Activated CD4-positive, alpha-beta T cell treated with anti-CD3 and anti-CD28 coated beads for 4 hours (primary cell): ENCODE measurements at regions not wholly inside any gene's neighbourhood (a gene's known extent, or its start where the extent isn't known, plus 50 kb on each side); places are given as distances from the start of the nearest gene placed in this dataset.
"Not testable (repeated sequence)": the region's sequence is repeated elsewhere in the genome, so short reads cannot be mapped to it uniquely, and the experiment has no call there.

Source experiments
- DNase-seq, 2 donors: peaks; one replicate each; pipeline ENCODE4 v3.0.0-alpha.2; 2020

DNA sequence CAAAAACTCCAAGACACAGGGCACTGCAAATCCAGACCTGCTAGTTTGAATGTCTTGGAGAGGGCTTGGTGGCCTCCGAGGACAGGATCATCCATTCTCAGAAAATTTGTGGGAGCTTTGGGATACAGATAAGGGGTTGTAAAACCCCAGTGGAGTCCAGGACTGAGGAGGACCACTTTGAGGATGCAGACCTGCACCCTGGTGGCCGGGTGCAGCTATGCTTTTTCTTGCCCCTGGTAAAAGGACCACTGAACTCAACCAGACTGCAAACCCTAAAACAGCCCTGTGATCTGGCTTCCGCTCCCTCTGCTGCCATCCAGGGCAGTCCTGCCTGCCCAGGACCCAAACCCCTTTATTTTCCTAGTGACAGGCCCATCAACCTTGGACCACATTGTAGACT, 169.5 kb upstream of the DAAM1 start:
- DNase-seq = no peak

DNA sequence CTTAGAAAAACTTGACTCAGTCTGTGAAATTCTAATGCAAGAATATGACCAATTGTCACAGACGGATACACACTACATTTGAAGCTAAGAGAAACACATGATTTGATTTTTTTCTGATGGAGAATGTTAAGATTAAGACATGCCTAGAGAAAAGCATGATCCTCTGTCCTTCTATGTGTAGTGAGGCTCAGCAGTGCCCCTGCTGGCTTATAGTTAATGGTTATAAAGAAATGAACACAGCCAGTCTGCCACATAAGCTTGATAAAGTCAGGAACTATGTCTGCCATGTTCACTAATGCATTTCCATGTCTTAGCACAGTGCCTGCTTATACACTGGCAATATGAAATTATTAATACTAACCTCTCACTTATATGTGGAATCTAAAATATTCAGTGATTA, 168.1 kb upstream of the DAAM1 start:
- DNase-seq = no peak

DNA sequence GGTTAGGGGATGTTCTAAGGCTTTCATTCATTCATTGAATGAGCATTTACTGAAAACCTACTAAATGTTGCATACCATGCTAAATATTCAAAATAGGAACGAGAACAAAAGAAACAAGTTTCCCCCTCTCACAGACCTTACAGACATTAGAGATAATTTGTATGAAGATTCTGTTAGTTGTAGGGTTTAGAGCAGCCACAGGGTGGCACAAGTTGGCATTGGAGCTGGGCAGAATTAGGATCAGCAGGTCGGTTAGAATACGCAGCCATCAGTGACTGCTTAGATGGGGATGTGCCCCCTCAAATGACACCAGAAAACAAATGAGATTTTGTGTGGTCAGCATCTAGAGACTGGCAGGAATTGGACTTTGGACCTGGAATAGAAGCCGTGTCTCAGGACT, 166.3 kb upstream of the DAAM1 start:
- DNase-seq = no peak

DNA sequence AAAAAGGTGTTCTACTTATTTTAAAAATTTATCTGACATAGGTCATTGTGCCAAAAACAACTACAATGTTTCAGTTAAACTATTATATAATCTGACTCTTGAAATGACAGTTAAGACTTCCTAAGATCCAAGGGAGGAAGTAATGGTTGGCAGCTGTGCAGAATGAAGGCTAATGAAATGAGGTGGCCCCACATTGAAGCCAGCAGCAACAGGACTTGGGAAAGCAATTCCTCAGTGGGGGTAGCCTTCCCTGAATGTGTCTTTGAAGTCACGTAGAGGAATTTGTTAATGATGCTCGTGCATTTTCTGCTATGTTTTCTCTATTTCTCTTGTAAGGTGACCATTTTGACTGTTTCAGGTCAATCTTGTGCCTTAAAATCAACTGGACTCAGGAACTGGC, 162.4 kb upstream of the DAAM1 start:
- DNase-seq = no peak

DNA sequence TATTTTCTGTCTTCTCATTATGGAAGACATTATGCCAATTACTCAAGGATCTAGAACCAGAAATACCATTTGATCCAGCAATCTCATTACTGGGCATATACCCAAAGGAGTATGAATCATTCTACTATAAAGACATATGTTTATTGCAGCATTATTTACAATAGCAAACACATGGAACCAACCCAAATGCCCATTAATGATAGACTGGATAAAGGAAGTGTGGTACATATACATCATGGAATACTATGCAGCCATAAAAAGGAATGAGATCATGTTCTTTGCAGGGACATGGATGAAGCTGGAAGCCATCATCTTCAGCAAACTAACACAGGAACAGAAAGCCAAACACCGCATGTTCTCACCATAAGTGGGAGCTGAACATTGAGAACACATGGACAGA, 161.8 kb upstream of the DAAM1 start:
- not testable (repeated sequence) for DNase-seq

DNA sequence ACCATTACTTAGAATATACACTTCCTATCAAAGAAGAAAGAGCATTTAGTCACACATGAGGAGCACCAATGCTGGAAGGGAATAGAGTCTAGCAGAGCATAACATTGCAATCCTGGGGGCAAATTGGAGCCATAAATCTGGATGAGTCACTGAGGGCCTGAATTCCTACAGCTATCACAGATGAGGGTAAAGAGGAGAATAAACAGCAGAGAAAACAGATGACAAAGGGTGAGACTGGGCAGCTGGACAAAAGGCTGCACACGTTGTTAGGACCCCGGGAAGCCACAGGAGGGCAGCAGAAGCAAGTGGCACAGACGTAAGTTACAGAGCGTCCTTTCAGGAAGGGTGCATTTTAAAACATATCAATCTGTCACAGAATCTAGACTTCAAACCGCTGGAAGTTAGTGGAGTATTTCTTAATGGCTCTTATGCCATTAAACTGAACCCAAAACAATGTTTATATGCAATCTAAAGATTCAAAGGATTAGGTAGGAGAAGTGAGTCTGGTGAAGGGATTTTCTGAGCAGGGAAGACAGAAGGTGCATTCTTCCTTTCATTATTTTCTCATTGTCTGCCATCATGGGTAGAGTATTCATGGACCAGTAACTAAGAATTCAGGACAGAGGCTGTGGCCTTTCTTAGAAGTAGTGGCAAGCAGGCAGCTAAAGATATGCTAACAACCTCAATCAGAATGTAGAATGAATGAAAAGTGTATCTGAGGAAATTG, 159.8 kb upstream of the DAAM1 start:
- peak in 1 of 2 donors; percentile 3 for DNase-seq

DNA sequence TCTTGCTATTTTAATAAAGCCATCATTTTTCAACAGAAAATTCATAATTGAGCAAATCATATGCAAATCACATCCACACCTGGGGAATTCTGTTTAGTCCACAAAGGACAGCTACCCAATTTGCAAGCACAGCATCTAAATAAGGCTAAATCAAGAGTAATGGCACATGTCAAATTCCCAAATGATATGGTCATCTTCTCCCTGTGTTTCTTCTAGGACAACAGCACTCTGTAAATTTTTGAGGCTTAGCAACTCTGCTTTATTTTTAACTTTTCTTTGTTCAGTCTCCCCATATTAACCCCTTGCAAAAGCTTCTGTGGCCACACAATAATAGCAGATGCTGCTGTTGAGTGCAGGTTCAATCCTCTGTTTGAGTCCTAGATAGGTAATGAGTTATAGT, 155.6 kb upstream of the DAAM1 start:
- DNase-seq = no peak

DNA sequence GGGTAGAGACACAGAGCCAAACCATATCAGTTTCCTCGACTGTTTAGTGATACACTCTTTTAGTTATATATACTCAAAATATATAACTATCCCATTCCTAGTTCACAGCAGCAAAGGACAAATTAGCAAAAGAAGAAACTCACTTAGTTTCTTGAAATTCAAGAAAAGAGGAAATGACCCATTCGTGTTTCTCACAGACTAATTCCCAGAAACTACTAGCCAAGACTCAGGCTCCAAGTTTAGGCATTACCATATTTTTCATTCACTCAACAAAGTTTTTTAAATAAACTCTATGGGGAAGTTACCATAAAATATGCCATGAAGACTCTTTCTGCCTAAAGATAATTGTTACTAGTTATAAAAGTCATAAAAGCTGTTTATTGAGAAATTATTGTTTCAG, 152.3 kb upstream of the DAAM1 start:
- no peak for DNase-seq

DNA sequence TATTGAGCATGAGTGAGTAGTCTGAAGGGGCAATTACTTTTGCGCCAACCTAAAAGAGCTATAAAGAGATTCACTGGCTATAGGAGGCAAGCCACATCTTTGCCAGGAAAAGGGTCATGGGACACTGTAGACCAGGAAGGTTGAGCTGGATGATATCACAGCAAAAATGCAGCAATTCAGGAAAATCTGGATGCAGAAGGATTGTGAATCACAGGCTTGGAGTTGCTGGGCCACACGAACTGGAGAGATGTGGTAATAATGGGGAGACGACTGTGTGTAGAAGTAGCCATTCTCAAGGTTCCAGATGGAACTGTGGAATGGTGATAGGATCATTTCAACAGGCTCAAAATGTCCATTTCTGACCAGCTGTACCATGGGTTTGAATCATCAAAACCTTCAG, 151.4 kb upstream of the DAAM1 start:
- DNase-seq = no peak

DNA sequence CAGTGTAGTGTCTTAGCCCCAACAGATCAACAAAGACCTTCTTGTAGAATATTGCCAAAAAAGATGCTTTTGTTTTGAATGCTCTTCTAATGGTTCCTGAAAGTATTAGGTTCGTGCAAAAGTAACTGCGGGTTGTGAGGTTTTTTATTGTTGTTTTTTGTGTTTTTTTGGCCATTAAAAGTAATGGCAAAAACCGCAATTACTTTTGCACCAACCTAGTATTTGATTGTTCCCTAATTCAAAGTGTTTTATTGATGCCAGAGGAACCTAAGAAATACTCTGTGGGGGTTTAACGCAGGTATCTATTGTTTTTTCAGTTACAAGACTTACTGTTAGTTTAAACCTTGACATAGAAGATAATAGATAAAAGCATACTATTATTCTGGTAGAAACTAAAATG, 150.8 kb upstream of the DAAM1 start:
- no peak for DNase-seq

DNA sequence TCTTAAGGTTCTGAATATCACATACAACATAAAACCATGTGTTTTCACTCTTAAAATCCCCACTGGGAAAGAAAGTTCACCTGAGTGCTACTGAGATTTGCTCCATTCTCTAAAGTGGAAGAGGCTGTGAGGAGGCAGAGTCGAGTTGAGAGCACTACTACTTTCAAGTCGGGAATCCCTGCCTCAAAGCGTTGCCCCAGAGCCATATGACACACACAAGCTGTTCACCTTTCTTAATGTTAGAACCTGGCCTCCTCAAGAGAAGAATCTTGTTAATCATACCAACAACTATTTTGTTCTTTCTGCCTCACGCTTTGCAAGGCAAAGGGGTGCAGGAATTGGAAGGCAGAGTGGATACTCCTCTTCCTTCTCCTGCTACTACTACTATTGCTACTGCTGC, 149.7 kb upstream of the DAAM1 start:
- no peak for DNase-seq

DNA sequence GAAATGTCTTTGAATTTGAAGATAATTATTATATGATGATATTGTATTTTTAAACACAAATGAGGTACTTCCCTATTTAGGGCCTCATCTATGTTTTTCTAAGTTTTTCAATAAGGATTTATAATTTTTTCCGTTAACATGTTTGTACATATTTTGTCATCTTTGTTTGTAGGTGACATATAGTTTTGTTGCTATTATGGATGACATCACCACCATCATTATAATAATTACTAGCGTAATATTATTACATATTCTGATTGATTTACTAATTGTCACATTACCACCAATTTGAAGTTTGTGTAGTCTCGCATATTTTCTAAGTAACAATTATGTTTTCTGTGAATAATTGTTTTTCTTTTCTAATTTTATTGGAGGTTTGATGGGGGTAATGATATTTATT, 147.2 kb upstream of the DAAM1 start:
- no peak for DNase-seq

DNA sequence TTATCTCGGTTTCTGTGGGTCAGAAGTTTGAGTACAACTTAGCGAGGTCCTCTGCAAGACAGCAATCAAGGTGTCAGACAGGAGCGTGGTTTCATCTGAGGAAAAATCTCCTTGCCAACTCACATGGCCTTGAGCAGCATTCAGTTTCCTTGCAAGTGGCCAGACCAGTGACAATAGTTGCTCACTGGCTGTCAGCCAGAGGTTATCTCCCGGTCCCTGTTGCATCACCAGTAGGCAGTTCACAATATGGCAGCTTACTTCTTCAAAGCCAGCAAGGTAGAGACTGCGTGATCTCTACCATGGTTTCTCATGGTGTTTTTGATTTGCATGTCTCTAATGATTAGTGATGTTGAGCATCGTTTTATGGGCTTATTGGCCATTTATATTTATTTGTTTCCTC, 143.8 kb upstream of the DAAM1 start:
- no peak for DNase-seq

DNA sequence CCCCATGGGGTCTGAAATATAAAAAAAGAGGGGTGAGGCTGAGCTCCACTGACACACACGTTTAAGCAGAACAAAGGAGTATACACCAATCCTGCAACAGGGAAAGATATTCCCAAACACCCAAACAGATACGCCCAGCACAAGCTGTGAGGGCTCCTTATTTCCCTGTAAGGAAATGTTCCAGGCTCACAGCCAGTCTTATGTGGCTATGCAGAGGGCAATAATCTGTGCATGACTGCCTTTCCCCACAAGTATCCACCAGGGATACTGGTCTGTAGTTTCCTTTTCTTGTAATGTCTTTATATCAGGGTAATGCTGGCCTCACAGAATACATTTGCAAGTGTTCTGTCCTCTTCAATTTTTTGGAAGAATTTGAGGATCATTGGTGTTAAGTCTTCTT, 141.7 kb upstream of the DAAM1 start:
- DNase-seq = no peak

DNA sequence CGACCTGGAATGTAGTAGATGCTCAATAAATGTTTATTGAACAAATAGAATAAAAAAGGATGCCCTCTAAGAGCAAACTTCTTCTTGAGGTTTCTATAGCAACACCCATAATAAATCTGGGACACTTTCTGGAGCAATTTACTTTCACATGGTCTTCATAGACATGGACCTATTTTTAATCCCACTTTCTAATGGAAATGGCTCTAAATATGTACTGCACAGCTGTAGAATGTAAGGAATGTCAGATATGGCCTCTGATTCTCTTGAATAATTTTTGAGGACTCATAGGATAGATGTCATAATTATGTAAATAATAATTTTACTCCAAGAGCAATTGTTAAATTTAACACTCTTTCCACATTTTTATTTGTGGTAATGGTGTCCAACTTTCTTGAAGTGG, 133.5 kb upstream of the DAAM1 start:
- no peak for DNase-seq

DNA sequence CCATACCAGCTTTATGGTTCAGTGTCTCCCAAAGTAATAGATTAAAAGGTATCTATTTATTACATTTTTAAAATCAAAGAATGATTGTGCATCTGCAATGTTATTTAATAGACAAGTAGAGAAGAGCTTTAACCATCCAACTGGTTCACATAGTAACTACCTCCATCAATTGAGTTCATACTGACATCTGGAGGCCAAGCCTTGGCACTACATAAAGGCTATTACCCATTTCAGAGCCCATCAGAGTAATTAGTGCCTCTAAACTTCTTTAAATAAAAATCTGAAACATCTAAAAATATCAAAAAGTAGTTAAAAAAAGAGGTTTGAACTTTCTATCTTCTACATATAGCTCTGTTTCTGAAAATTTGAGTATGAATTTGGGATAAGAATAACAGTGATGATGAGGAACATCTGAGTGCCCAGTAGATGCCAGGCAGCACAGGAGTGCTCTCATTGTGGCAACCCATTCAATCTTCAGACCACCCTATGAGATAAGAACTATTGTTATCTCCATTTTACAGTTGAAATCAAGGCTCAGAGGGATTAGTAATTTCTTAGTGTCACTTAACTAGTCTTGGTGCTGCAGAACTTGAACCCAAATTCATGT, 132.9 kb upstream of the DAAM1 start:
- DNase-seq = peak; percentile 4 to 15

DNA sequence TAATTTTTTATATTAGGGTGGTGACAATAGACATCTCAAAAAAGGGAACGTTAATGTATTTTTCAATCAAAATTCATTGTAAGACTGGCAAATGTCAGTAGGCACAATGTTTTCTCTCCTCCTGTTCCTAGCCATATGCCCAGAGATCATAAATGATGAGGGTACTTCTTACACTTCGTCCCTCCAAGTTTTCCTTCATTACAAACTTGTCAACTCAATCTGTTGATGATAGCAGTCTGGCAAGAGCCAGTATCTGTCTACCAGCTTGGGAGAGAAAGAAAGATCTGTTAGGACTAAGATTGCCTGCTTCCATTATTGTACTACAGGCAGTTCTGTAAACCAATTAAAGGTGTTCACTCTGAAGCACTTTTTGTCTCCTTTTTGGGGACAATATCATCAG, 130.9 kb upstream of the DAAM1 start:
- no peak for DNase-seq

DNA sequence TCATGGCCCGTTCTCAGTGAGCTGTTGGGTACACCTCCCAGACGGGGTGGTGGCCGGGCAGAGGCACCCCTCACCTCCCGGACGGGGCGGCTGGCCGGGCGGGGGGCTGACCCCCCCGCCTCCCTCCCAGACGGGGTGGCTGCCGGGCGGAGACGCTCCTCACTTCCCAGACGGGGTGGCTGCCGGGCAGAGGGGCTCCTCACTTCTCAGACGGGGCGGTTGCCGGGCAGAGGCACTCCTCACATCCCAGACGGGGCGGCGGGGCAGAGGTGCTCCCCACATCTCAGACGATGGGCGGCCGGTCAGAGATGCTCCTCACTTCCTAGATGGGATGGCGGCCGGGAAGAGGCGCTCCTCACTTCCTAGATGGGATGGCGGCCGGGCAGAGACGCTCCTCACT, 129.7 kb upstream of the DAAM1 start:
- DNase-seq = not testable (repeated sequence)

DNA sequence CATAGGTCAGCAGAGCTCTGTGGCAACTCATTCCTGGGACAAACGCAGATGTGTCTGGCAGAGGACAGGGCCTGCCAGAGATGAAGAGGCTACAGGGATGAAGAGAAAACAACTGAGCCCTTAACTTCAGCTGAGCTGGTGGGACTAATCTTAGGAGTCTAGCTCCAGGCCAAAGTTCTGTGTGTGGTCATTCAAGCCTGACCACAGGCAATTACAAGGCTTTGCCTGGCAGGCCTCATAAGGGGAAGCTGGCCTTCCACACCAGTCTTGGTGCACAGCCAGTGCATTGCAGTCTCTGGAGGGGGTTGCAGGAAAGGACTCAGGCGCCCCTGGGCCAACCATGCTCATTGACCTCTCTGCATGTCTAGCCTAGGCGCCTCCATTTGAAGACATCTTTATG, 127.6 kb upstream of the DAAM1 start:
- DNase-seq = no peak

DNA sequence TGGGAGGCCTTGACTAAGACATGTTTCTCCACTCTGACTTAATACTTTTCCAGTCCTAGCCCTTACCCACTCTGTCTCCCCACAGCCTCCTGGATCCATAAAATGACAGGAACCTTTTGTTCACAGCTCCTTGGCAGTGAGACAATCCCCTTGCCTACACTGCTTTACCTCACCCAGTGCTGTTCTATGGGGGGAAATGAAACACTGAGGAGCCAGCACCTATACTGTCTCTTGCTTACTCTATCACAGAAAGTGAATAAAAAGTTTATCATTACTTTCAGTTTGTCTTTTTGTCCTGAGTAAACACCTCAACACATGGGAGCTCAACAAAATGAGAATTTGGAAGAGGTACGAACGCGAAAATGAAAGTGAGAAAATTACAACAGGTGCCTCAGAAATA, 127.2 kb upstream of the DAAM1 start:
- DNase-seq = no peak

DNA sequence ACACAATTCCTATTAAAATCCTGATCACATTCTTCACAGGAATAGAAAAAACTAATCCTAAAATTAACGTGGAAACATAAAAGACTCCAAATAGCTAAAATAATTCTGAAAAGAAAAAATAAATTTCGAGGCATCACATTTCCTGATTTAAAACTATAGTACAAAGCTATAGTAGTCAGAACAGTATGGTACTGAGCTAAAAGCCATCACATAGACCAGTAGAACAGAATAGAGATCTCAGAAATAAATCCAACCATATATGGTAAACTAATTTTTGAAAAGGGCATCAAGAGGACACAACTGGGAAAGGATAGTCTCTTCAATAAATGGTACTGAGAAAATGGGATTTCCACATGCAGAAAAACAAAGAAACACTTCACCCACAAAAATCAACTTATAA, 125.2 kb upstream of the DAAM1 start:
- no peak for DNase-seq

DNA sequence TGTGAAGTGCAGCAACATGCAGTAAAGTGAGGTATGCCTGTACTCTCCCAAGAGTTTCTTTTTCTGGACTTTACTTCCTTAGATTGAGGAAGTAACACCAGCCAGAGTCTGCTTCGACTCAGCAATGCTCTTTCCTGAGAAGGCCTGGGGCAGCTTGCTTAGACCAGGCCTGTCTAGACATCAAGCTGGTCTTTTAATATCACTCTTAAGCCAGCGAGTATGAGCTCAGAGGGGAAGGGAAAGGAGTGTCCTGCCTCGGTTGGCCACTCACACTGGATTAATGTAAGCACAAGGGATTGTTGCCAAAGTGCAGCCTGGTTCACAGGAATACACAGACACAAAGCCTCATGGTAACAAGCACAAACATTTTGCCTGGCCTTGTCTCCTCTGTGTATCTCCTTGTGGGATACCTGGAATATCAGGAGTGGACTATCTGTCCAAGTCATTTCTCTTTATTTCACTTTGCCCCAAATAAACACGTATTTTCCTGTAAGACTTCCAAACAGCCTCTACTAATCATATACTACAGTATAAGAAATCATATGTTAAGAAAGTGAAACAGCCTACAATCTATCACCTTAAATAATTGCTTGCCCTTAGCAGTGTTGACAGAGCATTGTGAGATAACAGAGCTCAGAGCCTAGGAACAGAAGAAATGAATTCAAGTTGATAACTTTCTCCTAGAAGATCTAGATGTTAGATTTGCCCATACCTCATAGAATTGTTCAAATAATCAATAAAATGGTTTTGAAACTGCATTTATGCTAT, 121.2 kb upstream of the DAAM1 start:
- no peak for DNase-seq

DNA sequence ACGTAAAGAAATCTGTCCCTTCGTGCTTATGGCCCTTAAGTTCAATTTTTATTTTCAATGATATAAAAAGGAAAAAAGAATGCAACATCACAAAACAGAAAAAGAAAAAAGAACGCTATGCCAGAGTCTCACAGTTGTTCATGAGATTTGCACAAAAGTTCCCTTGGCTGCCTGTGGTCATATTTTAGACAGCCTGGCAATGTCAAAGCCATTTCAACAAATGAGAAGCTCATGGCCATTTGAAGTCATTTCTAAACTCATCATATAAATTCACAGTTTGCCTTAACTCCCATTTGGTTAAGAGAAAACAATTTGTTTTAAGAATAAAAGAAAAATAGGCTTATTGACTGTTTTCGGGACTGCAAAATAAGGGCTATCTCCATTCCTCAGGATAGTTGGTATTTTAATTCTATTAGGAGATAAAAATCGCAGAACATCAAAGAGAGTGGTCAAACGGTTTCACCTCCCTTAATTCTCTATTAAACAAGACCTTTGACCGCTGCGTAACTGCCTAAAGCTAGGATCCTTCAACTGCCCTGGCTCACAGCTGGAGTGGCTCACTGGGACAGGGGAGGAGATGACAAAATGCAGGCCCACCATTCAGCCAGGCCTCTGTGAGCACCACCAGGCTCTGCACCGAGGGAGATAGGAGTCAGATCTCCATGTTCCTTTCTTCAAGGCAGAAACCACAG, 119.2 kb upstream of the DAAM1 start:
- DNase-seq = no peak

DNA sequence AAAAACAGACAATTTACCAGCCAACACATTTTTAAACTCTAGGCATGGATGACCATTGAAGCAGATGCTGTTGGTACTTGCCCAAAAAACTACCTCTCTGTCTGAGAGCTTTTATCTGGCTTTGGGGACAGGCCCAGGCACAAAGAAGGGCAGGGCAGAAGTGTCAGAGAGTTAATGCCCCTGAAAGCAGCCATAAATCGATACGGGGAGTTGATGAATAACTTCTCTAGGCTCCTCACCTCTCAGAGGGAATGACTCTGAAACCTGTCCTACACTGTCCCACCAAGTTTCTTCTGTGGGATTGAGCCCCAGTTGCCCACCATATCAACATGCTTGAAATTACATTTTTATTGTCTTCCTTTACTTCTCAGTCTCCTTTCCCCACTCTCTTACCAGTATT, 113.0 kb upstream of the DAAM1 start:
- no peak for DNase-seq
